Coronary artery (tissue), 2 donors: ENCODE measurements at regions not wholly inside any gene's neighbourhood (a gene's known extent, or its start where the extent isn't known, plus 50 kb on each side); places are given as distances from the start of the nearest gene placed in this dataset.
"Not testable (repeated sequence)": the region's sequence is repeated elsewhere in the genome, so short reads cannot be mapped to it uniquely, and the experiment has no call there.

Experiments
- DNase-seq: peaks from one replicate; pipeline ENCODE4 v3.0.0-alpha.2; 2017; ENCODE audit warnings: low spot score
- H3K27ac ChIP-seq, 2 donors: fragments of 200-600 bp; sonication (generic); one replicate each; pipeline ENCODE4 v1.5.1; 2016 to 2019
- H3K4me3 ChIP-seq: fragments of 200-600 bp; sonication (generic); 2 replicates; pipeline ENCODE4 v1.5.1; 2016; ENCODE audit warnings: mild to moderate bottlenecking, moderate library complexity
- TF ChIP-seq, protein P1 (sequence below): fragments of 200-600 bp; sonication (generic); IDR thresholded peaks from one replicate; pipeline ENCODE4 v1.5.1; 2019; ENCODE audit warnings: antibody characterized with exemption

DNA sequence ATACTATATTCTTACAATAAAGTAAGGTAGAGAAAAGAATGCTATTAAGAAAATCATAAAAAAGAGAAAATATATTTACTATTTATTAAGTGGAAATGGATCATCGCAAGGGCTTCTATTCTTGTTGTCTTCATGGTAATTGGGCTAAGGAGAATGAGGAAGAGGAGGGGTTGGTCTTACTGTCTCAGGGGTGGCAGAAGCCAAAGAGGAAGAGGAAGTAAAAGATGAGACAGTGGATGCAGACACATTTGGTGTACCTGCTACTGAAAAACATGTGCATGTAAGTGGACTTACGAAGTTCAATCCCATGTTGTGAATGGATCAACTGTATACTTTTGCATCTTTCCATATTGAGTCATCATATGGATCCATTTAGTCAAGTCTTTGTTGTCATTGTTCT, 1502.1 kb upstream of the ADGRL3 start:
- Histone ChIP-seq H3K4me3 (no peak overlapping the region), H3K27ac (no peak overlapping the region)
- DNase-seq, result no peak
- TF ChIP-seq, protein P1, sequence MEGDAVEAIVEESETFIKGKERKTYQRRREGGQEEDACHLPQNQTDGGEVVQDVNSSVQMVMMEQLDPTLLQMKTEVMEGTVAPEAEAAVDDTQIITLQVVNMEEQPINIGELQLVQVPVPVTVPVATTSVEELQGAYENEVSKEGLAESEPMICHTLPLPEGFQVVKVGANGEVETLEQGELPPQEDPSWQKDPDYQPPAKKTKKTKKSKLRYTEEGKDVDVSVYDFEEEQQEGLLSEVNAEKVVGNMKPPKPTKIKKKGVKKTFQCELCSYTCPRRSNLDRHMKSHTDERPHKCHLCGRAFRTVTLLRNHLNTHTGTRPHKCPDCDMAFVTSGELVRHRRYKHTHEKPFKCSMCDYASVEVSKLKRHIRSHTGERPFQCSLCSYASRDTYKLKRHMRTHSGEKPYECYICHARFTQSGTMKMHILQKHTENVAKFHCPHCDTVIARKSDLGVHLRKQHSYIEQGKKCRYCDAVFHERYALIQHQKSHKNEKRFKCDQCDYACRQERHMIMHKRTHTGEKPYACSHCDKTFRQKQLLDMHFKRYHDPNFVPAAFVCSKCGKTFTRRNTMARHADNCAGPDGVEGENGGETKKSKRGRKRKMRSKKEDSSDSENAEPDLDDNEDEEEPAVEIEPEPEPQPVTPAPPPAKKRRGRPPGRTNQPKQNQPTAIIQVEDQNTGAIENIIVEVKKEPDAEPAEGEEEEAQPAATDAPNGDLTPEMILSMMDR, result no peak

DNA sequence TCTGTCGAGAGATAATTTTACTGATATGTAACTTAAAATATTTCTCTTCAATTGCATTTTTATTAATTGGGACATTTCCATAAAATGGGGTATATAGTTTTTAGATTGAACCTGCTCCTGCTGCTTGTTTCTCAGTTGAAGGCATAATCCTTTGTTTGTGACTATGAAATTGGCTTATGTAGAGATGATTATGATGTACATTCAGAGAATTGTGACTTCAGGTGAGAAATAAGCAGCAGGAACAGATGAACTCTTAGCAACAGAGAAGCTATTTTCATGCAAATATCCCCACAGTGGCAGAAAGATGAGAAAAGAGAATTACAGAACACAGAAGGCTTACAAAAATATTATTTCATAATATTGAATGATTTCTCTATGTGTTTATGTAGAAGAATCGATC, 1499.5 kb upstream of the ADGRL3 start:
- Histone ChIP-seq H3K4me3 (no peak overlapping the region), H3K27ac (no peak overlapping the region)
- TF ChIP-seq, protein P1, result no peak
- DNase-seq, result no peak

DNA sequence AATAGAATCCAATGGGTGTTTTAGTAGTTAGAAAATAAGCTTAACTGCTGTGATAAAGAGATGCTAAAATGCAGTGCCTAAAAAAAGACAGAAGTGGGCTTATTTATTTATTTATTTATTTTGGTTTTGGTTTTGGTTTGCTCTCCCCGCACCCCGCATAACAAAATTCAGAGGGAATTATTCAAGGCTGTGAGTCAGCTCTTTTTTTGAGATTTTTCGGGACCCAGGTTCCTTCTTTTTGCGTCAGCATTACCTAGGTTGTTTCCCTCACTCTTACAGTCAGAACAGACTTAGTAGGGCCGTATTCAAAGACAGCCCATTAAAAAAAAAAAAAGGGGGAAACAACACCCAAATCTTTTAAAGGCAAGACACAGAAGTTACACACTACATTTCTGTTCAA, 1495.5 kb upstream of the ADGRL3 start:
- DNase-seq, result no peak
- TF ChIP-seq, protein P1, result no peak
- H3K4me3 ChIP-seq, result no peak overlapping the region

DNA sequence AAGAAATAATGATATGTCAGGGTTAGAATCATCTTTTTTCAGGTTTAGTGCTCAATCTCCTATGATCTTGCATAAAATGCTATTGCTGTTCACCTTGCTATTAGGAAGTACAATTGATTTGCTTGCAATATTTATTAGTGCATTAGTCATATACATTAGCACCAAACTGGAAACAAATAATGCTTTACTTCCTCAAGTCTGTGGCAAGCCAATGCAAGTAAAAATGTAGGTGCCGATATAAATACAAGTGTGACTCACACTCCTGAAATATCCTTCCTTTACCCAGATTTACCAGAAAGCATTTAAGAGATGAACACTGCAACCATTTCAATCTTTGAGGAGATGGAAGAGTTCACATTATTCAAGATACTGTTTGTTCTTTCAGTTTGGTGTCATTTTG, 1487.7 kb upstream of the ADGRL3 start:
- Histone ChIP-seq H3K27ac (no peak overlapping the region), H3K4me3 (no peak overlapping the region)
- no peak for DNase-seq
- TF ChIP-seq, protein P1, result no peak

More for the DNA sequence above, 1495.5 kb upstream of the ADGRL3 start:
- no peak overlapping the region for H3K27ac ChIP-seq

DNA sequence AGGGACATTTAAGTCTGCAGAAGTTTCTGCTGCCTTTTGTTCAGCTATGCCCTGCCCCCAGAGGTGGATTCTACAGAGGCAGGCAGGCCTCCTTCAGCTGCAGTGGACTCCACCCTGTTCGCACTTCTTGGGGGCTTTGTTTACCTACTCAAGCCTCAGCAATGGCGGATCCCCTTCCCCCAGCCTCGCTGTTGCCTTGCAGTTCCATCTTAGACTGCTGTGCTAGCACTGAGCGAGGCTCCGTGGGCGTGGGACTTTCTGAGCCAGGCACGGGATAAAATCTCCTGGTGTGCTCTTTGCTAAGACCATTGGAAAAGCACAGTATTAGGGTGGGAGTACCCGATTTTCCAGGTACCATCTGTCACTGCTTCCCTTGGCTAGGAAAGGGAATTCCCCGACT, 1475.8 kb upstream of the ADGRL3 start:
- DNase-seq, H3K4me3 ChIP-seq, H3K27ac ChIP-seq: not testable (repeated sequence)

DNA sequence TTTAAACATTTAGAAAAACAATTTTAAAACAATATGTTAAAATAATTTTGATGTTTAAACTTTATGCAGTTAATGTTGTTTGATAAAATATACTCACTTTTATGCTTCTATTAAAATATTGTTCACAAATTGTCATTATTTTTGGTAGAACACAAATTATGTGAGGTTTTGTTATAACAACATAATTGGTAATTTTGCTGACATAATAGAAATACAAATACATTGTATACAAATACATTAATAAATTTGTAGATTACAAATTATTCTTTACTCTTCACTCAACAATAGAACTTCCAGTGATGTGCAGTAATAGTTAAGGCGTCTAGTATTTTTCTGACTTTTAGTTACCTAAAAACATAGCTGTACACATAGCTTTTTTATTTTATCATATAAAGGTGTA, 1472.4 kb upstream of the ADGRL3 start:
- no peak for DNase-seq
- TF ChIP-seq, protein P1, result no peak
- no peak overlapping the region for H3K27ac ChIP-seq
- H3K4me3 ChIP-seq, result no peak overlapping the region

DNA sequence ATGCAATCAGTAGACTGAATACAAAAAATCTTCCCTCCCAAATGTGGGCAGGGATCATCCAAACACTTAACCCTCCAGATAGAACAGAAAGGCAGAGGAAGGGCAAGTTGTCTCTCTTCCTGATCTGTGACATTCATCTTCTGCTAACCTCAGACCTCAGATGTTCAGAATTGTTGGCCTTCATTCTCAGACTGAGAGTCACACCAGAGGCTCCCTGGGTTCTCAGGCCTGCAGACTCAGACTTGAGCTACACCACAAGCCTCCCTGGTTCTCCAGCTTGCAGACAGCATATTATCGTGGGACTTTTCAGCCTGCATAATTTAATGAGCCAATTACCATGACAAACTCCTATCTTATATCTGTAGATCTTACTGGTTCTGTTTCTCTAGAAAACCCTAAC, 1471.6 kb upstream of the ADGRL3 start:
- TF ChIP-seq, protein P1, result no peak
- no peak overlapping the region for H3K27ac ChIP-seq
- no peak overlapping the region for H3K4me3 ChIP-seq
- no peak for DNase-seq

DNA sequence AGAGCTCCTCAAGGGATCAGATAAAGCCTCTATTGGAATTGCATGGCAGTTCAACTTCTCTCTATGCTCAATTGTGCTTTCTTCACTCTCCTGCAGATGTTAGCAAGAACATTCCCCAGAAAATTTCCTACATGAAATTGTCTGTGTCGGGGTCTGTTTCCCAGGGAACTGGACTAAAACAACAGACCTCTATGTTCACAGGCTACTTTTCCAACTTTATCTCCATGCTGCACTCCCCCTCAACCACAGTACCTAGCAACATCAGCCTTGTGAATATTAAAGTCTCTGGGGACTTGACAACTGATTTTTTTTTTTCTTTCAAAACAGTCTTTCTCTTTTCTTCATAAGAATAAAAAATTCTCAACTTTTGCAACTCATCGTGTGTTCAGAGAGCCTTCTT, 1470.8 kb upstream of the ADGRL3 start:
- TF ChIP-seq, protein P1, result no peak
- no peak overlapping the region for H3K27ac ChIP-seq
- DNase-seq, result no peak
- no peak overlapping the region for H3K4me3 ChIP-seq
